ENCODE measurements at regions not wholly inside any gene's neighbourhood (a gene's known extent, or its start where the extent isn't known, plus 50 kb on each side); places are given as distances from the start of the nearest gene placed in this dataset.

- Mint-ChIP-seq H3K4me1 (peaks cover 0 to 4% (median 0%) of the 10 kb centered on the region in 4 donors), H3K36me3 (no peaks in the 10 kb centered on the region), H3K27ac (no peak overlapping the region)
Measured at GRCh38 chr6:40897390-40898003, 141.5 kb downstream of the UNC5CL start.

GRCh38 chr6:40896696-40897095 lies 142.3 kb downstream of the UNC5CL start:
- Histone ChIP-seq H3K27ac (ENCODE audit: insufficient read depth, low read length, poor library complexity, severe bottlenecking) (no peak overlapping the region), H3K4me1 (ENCODE audit: control insufficient read depth, insufficient read depth, low read length, poor library complexity, severe bottlenecking) (no peaks in the 10 kb centered on the region), H3K36me3 (ENCODE audit: control insufficient read depth, insufficient read depth, low read length) (no peaks in the 10 kb centered on the region), H3K9me3 (ENCODE audit: control insufficient read depth in 2 of 2, low read length in 2 of 2) (no peaks in the 10 kb centered on the region), H3K4me3 (ENCODE audit: low read depth, low read length) (no peak overlapping the region), H3K27me3 (ENCODE audit: control insufficient read depth, insufficient read depth, low read length) (no peaks in the 10 kb centered on the region)
- H3K4me1 Mint-ChIP-seq = peaks cover 0 to 4% (median 0%) of the 10 kb centered on the region in 4 donors
- no peak for DNase-seq
- H3K36me3 Mint-ChIP-seq = no peaks in the 10 kb centered on the region
- H3K9me3 Mint-ChIP-seq = no peaks in the 10 kb centered on the region
- ATAC-seq (ENCODE audit: low read depth in 2 of 2) = no peak
- no peak overlapping the region for H3K4me3 Mint-ChIP-seq
- H3K27me3 Mint-ChIP-seq = peaks cover 5% of the 10 kb centered on the region
- H3K27ac Mint-ChIP-seq = no peak overlapping the region

More at GRCh38 chr6:40897390-40898003, 141.5 kb downstream of the UNC5CL start:
- Histone ChIP-seq H3K4me1 (ENCODE audit: control insufficient read depth, insufficient read depth, low read length, poor library complexity, severe bottlenecking) (no peaks in the 10 kb centered on the region), H3K27ac (ENCODE audit: insufficient read depth, low read length, poor library complexity, severe bottlenecking) (no peak overlapping the region), H3K4me3 (ENCODE audit: low read depth, low read length) (no peak overlapping the region), H3K36me3 (ENCODE audit: control insufficient read depth, insufficient read depth, low read length) (no peaks in the 10 kb centered on the region), H3K27me3 (ENCODE audit: control insufficient read depth, insufficient read depth, low read length) (no peaks in the 10 kb centered on the region), H3K9me3 (ENCODE audit: control insufficient read depth in 2 of 2, low read length in 2 of 2) (no peaks in the 10 kb centered on the region)
- ATAC-seq (ENCODE audit: low read depth in 2 of 2) = no peak
- no peak overlapping the region for H3K4me3 Mint-ChIP-seq
- no peak for DNase-seq
- H3K9me3 Mint-ChIP-seq = no peaks in the 10 kb centered on the region
- peaks cover 5% of the 10 kb centered on the region for H3K27me3 Mint-ChIP-seq

GRCh38 chr6:40894962-40895799 lies 143.8 kb downstream of the UNC5CL start:
- no peak overlapping the region for H3K27ac ChIP-seq (ENCODE audit: insufficient read depth, low read length, poor library complexity, severe bottlenecking)
- no peaks in the 10 kb centered on the region for H3K4me1 ChIP-seq (ENCODE audit: control insufficient read depth, insufficient read depth, low read length, poor library complexity, severe bottlenecking)
- Mint-ChIP-seq H3K27ac (no peak overlapping the region), H3K36me3 (no peaks in the 10 kb centered on the region), H3K9me3 (no peaks in the 10 kb centered on the region), H3K4me1 (peaks cover 0 to 4% (median 0%) of the 10 kb centered on the region in 4 donors), H3K4me3 (no peak overlapping the region), H3K27me3 (peaks cover 5% of the 10 kb centered on the region)
- no peaks in the 10 kb centered on the region for H3K27me3 ChIP-seq (ENCODE audit: control insufficient read depth, insufficient read depth, low read length)
- no peaks in the 10 kb centered on the region for H3K36me3 ChIP-seq (ENCODE audit: control insufficient read depth, insufficient read depth, low read length)
- ATAC-seq (ENCODE audit: low read depth in 2 of 2) = no peak
- DNase-seq = no peak
- no peak overlapping the region for H3K4me3 ChIP-seq (ENCODE audit: low read depth, low read length)
- no peaks in the 10 kb centered on the region for H3K9me3 ChIP-seq (ENCODE audit: control insufficient read depth in 2 of 2, low read length in 2 of 2)

GRCh38 chr6:40893021-40893420 lies 146.0 kb downstream of the UNC5CL start:
- Mint-ChIP-seq H3K4me1 (no peaks in the 10 kb centered on the region), H3K36me3 (no peaks in the 10 kb centered on the region), H3K9me3 (no peaks in the 10 kb centered on the region), H3K27ac (no peak overlapping the region), H3K4me3 (no peak overlapping the region), H3K27me3 (peaks cover 13% of the 10 kb centered on the region)
- H3K27me3 ChIP-seq (ENCODE audit: control insufficient read depth, insufficient read depth, low read length) = no peaks in the 10 kb centered on the region
- no peaks in the 10 kb centered on the region for H3K9me3 ChIP-seq (ENCODE audit: control insufficient read depth in 2 of 2, low read length in 2 of 2)
- no peaks in the 10 kb centered on the region for H3K36me3 ChIP-seq (ENCODE audit: control insufficient read depth, insufficient read depth, low read length)
- no peak overlapping the region for H3K4me3 ChIP-seq (ENCODE audit: low read depth, low read length)
- no peaks in the 10 kb centered on the region for H3K4me1 ChIP-seq (ENCODE audit: control insufficient read depth, insufficient read depth, low read length, poor library complexity, severe bottlenecking)
- no peak overlapping the region for H3K27ac ChIP-seq (ENCODE audit: insufficient read depth, low read length, poor library complexity, severe bottlenecking)
- no peak for ATAC-seq (ENCODE audit: low read depth in 2 of 2)
- no peak for DNase-seq

- Histone ChIP-seq H3K4me3 (ENCODE audit: low read depth, low read length) (no peak overlapping the region), H3K27me3 (ENCODE audit: control insufficient read depth, insufficient read depth, low read length) (no peaks in the 10 kb centered on the region), H3K9me3 (ENCODE audit: control insufficient read depth in 2 of 2, low read length in 2 of 2) (no peaks in the 10 kb centered on the region), H3K4me1 (ENCODE audit: control insufficient read depth, insufficient read depth, low read length, poor library complexity, severe bottlenecking) (no peaks in the 10 kb centered on the region), H3K27ac (ENCODE audit: insufficient read depth, low read length, poor library complexity, severe bottlenecking) (no peak overlapping the region), H3K36me3 (ENCODE audit: control insufficient read depth, insufficient read depth, low read length) (no peaks in the 10 kb centered on the region)
- no peaks in the 10 kb centered on the region for H3K4me1 Mint-ChIP-seq
- ATAC-seq (ENCODE audit: low read depth in 2 of 2) (no peak), DNase-seq (no peak)
- H3K27ac Mint-ChIP-seq = no peak overlapping the region
- H3K9me3 Mint-ChIP-seq = no peaks in the 10 kb centered on the region
- no peaks in the 10 kb centered on the region for H3K36me3 Mint-ChIP-seq
- no peak overlapping the region for H3K4me3 Mint-ChIP-seq
- H3K27me3 Mint-ChIP-seq = peaks cover 13% of the 10 kb centered on the region
Measured at GRCh38 chr6:40892223-40892622, 146.8 kb downstream of the UNC5CL start.

- peaks cover 13% of the 10 kb centered on the region for H3K27me3 Mint-ChIP-seq
Measured at GRCh38 chr6:40891686-40892085, 147.3 kb downstream of the UNC5CL start.

GRCh38 chr6:40891131-40891530 lies 147.9 kb downstream of the UNC5CL start:
- H3K27ac Mint-ChIP-seq = no peak overlapping the region
- no peaks in the 10 kb centered on the region for H3K4me1 ChIP-seq (ENCODE audit: control insufficient read depth, insufficient read depth, low read length, poor library complexity, severe bottlenecking)
- no peaks in the 10 kb centered on the region for H3K4me1 Mint-ChIP-seq
- H3K9me3 Mint-ChIP-seq = no peaks in the 10 kb centered on the region
- no peak overlapping the region for H3K4me3 Mint-ChIP-seq
- H3K9me3 ChIP-seq (ENCODE audit: control insufficient read depth in 2 of 2, low read length in 2 of 2) = no peaks in the 10 kb centered on the region
- DNase-seq (no peak), ATAC-seq (ENCODE audit: low read depth in 2 of 2) (no peak)
- no peaks in the 10 kb centered on the region for H3K36me3 ChIP-seq (ENCODE audit: control insufficient read depth, insufficient read depth, low read length)
- no peak overlapping the region for H3K27ac ChIP-seq (ENCODE audit: insufficient read depth, low read length, poor library complexity, severe bottlenecking)
- H3K36me3 Mint-ChIP-seq = no peaks in the 10 kb centered on the region
- H3K27me3 ChIP-seq (ENCODE audit: control insufficient read depth, insufficient read depth, low read length) = no peaks in the 10 kb centered on the region
- H3K27me3 Mint-ChIP-seq = peaks cover 13% of the 10 kb centered on the region
- H3K4me3 ChIP-seq (ENCODE audit: low read depth, low read length) = no peak overlapping the region

More at GRCh38 chr6:40891686-40892085, 147.3 kb downstream of the UNC5CL start:
- no peak overlapping the region for H3K4me3 Mint-ChIP-seq
- no peak overlapping the region for H3K27ac Mint-ChIP-seq
- Histone ChIP-seq H3K36me3 (ENCODE audit: control insufficient read depth, insufficient read depth, low read length) (no peaks in the 10 kb centered on the region), H3K9me3 (ENCODE audit: control insufficient read depth in 2 of 2, low read length in 2 of 2) (no peaks in the 10 kb centered on the region), H3K27me3 (ENCODE audit: control insufficient read depth, insufficient read depth, low read length) (no peaks in the 10 kb centered on the region), H3K27ac (ENCODE audit: insufficient read depth, low read length, poor library complexity, severe bottlenecking) (no peak overlapping the region), H3K4me3 (ENCODE audit: low read depth, low read length) (no peak overlapping the region), H3K4me1 (ENCODE audit: control insufficient read depth, insufficient read depth, low read length, poor library complexity, severe bottlenecking) (no peaks in the 10 kb centered on the region)
- DNase-seq (no peak), ATAC-seq (ENCODE audit: low read depth in 2 of 2) (no peak)
- no peaks in the 10 kb centered on the region for H3K36me3 Mint-ChIP-seq
- H3K9me3 Mint-ChIP-seq = no peaks in the 10 kb centered on the region
- H3K4me1 Mint-ChIP-seq = no peaks in the 10 kb centered on the region
